ENCODE measurements at regions not wholly inside any gene's neighbourhood (a gene's known extent, or its start where the extent isn't known, plus 50 kb on each side); places are given as distances from the start of the nearest gene placed in this dataset.
A peak's percentile ranks its signal among the peaks of the same experiment; 100 is the strongest.

GRCh38 chr15:87354661-87355410 lies 901.7 kb downstream of the NTRK3 start:
- TF ChIP-seq CTCF (conservative IDR thresholded peaks at IDR 0.05; ENCODE audit: low read depth, low read length): no peak
- peak; percentile 68 for DNase-seq (ENCODE audit: low read depth)

GRCh38 chr15:87349181-87349580 lies 907.4 kb downstream of the NTRK3 start:
- peak; percentile 67 for DNase-seq (ENCODE audit: low read depth)
- TF ChIP-seq CTCF (conservative IDR thresholded peaks at IDR 0.05; ENCODE audit: low read depth, low read length): peak; percentile 23
- H3K4me3 ChIP-seq (ENCODE audit: low read depth, low read length): no peak overlapping the region

More at GRCh38 chr15:87354661-87355410, 901.7 kb downstream of the NTRK3 start:
- no peak overlapping the region for H3K4me3 ChIP-seq (ENCODE audit: low read depth, low read length)

- TF ChIP-seq CTCF (conservative IDR thresholded peaks at IDR 0.05; ENCODE audit: low read depth, low read length): no peak
- peak; percentile 73 for DNase-seq (ENCODE audit: low read depth)
- no peak overlapping the region for H3K4me3 ChIP-seq (ENCODE audit: low read depth, low read length)
These were observed 907.8 kb downstream of the NTRK3 start for GRCh38 chr15:87348746-87349145.

GRCh38 chr15:87347806-87348515 lies 908.6 kb downstream of the NTRK3 start:
- DNase-seq (ENCODE audit: low read depth): peak; percentile 46
- no peak overlapping the region for H3K4me3 ChIP-seq (ENCODE audit: low read depth, low read length)
- no peak for TF ChIP-seq CTCF (conservative IDR thresholded peaks at IDR 0.05; ENCODE audit: low read depth, low read length)

- no peak for TF ChIP-seq CTCF (conservative IDR thresholded peaks at IDR 0.05; ENCODE audit: low read depth, low read length)
- no peak overlapping the region for H3K4me3 ChIP-seq (ENCODE audit: low read depth, low read length)
- DNase-seq (ENCODE audit: low read depth): no peak
These were observed 910.6 kb downstream of the NTRK3 start for GRCh38 chr15:87345961-87346360.

- no peak overlapping the region for H3K4me3 ChIP-seq (ENCODE audit: low read depth, low read length)
- DNase-seq (ENCODE audit: low read depth): no peak
- no peak for TF ChIP-seq CTCF (conservative IDR thresholded peaks at IDR 0.05; ENCODE audit: low read depth, low read length)
These were observed 912.6 kb downstream of the NTRK3 start for GRCh38 chr15:87343966-87344365.

Measured in choroid plexus epithelial cell (primary cell).